Endothelial cell (in vitro differentiated cells): ENCODE measurements at regions not wholly inside any gene's neighbourhood (a gene's known extent, or its start where the extent isn't known, plus 50 kb on each side); places are given as distances from the start of the nearest gene placed in this dataset.

Source experiments
- DNase-seq: peaks from one replicate; pipeline ENCODE4 v3.0.0; 2021; ENCODE audit warnings: low spot score
- H3K27ac Mint-ChIP-seq: one replicate; pipeline ENCODE4 v1.8.0; 2021; ENCODE audit warnings: mixed read lengths, inconsistent platforms; ENCODE audit not compliant: unreplicated experiment
- H3K27me3 Mint-ChIP-seq: one replicate; pipeline ENCODE4 v1.8.0; 2021; ENCODE audit warnings: mild to moderate bottlenecking, moderate library complexity, mixed read lengths, inconsistent platforms; ENCODE audit not compliant: unreplicated experiment
- H3K36me3 Mint-ChIP-seq: one replicate; pipeline ENCODE4 v1.8.0; 2021; ENCODE audit warnings: mild to moderate bottlenecking, low read depth, mixed read lengths, inconsistent platforms; ENCODE audit not compliant: unreplicated experiment
- H3K4me1 Mint-ChIP-seq: one replicate; pipeline ENCODE4 v1.8.0; 2021; ENCODE audit warnings: mild to moderate bottlenecking, mixed read lengths, inconsistent platforms; ENCODE audit not compliant: unreplicated experiment
- H3K4me3 Mint-ChIP-seq: one replicate; pipeline ENCODE4 v1.8.0; 2021; ENCODE audit warnings: mild to moderate bottlenecking, mixed read lengths, inconsistent platforms; ENCODE audit not compliant: unreplicated experiment
- H3K9me3 Mint-ChIP-seq: one replicate; pipeline ENCODE4 v1.8.0; 2021; ENCODE audit warnings: mixed read lengths, inconsistent platforms; ENCODE audit not compliant: unreplicated experiment
- TF ChIP-seq, protein P1 (sequence below): fragments of 200-600 bp; sonication (generic); IDR thresholded peaks from one replicate; pipeline ENCODE4 v1.5.0; 2021; ENCODE audit warnings: antibody characterized with exemption; ENCODE audit not compliant: unreplicated experiment

DNA sequence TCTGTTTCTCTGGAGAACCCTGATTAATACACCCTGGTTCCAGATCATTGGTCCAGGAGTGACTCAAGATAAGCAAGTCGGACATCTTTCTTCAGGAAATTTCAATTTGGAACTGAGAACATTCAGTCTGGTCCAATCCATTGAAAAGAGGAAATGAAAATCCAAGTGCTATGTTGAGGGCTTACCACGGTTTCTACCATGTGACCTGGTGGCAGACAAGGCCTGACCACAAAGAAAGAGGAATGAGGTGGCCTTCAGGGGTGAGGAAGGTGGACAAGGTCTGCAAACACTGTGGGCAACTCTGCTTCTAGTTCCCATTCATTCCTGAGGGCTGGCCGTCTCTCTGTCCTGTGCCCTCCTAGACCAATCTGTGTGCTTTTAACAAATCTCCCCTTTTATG, 149.2 kb upstream of the GHITM start:
- peaks cover 1% of the 10 kb centered on the region for H3K27me3 Mint-ChIP-seq

DNA sequence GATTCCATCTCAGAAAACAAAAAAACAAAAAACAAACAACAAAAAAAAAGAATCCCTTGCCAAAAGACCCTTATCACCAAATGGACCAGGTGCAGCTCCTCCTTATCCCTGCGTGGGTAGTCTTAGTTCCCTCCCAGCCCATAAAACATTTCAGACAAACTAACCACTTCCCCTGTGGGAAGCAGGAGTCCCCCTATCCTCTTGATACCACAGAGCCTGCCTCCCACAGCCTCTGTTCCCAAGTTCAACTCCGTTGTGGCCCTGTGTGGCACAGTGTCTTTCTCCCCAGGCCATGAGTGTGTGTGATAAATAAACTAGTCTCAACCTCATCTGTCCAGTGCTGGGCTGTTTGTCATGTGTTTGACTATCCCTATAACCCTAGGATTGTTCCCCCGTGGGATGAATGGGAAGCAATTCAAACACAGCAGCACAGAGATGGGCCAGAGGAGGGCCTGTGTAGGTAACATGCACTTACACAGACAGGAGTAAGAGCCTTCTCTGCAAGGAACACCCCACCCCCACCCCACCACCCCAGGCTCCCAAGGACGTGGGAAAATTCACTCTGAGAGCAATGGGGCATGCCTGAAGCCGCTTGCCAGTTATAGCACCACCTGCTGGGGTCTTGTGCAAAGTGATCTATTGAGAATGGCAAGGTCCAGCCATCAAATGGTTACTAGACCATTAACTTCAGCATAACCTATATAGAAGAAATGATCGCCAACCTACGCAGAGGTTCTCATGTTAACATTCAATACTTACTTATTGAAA, 147.1 kb upstream of the GHITM start:
- H3K36me3 Mint-ChIP-seq = no peaks in the 10 kb centered on the region
- peaks cover 3% of the 10 kb centered on the region for H3K4me1 Mint-ChIP-seq
- H3K4me3 Mint-ChIP-seq = no peak overlapping the region
- peaks cover 1% of the 10 kb centered on the region for H3K27me3 Mint-ChIP-seq
- no peak overlapping the region for H3K27ac Mint-ChIP-seq
- TF ChIP-seq, protein P1, sequence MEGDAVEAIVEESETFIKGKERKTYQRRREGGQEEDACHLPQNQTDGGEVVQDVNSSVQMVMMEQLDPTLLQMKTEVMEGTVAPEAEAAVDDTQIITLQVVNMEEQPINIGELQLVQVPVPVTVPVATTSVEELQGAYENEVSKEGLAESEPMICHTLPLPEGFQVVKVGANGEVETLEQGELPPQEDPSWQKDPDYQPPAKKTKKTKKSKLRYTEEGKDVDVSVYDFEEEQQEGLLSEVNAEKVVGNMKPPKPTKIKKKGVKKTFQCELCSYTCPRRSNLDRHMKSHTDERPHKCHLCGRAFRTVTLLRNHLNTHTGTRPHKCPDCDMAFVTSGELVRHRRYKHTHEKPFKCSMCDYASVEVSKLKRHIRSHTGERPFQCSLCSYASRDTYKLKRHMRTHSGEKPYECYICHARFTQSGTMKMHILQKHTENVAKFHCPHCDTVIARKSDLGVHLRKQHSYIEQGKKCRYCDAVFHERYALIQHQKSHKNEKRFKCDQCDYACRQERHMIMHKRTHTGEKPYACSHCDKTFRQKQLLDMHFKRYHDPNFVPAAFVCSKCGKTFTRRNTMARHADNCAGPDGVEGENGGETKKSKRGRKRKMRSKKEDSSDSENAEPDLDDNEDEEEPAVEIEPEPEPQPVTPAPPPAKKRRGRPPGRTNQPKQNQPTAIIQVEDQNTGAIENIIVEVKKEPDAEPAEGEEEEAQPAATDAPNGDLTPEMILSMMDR = peak; percentile 17
- no peaks in the 10 kb centered on the region for H3K9me3 Mint-ChIP-seq
- DNase-seq = peak; percentile 64

More for the DNA sequence above, 149.2 kb upstream of the GHITM start:
- Mint-ChIP-seq H3K9me3 (no peaks in the 10 kb centered on the region), H3K4me1 (no peaks in the 10 kb centered on the region), H3K4me3 (no peak overlapping the region), H3K36me3 (no peaks in the 10 kb centered on the region), H3K27ac (no peak overlapping the region)
- no peak for DNase-seq
- TF ChIP-seq, protein P1 = no peak

- H3K27ac Mint-ChIP-seq = no peak overlapping the region
- no peaks in the 10 kb centered on the region for H3K9me3 Mint-ChIP-seq
- H3K4me1 Mint-ChIP-seq = peaks cover 3% of the 10 kb centered on the region
- TF ChIP-seq, protein P1 = no peak
- H3K36me3 Mint-ChIP-seq = no peaks in the 10 kb centered on the region
- no peak overlapping the region for H3K4me3 Mint-ChIP-seq
- H3K27me3 Mint-ChIP-seq = no peaks in the 10 kb centered on the region
- DNase-seq = no peak
These were observed 145.0 kb upstream of the GHITM start for GRCh38 chr10:83994325-83994724.

GRCh38 chr10:83995738-83996331, 143.5 kb upstream of the GHITM start:
- DNase-seq = no peak
- TF ChIP-seq, protein P1 = no peak
- no peaks in the 10 kb centered on the region for H3K27me3 Mint-ChIP-seq
- H3K9me3 Mint-ChIP-seq = no peaks in the 10 kb centered on the region
- no peak overlapping the region for H3K27ac Mint-ChIP-seq
- no peaks in the 10 kb centered on the region for H3K36me3 Mint-ChIP-seq
- no peak overlapping the region for H3K4me3 Mint-ChIP-seq
- H3K4me1 Mint-ChIP-seq = peaks cover 3% of the 10 kb centered on the region

DNA sequence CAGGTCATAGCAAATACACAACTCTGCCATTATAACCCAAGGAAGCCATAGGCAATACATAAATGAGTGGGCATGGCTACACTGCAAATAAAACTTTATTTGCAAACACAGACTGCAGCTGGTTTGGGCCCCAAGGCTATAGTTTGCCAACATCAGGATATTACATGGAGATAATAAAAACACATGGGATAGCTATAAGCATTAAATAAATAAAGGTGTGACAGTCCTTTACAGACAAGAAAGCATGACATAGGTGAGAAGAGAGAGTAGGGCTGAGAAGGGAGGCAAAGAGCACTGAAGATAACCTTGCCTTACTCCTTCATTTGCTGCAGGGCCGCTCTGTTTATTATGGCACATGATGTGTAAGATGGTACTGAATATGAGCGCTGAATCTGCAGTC, 135.1 kb upstream of the GHITM start:
- Mint-ChIP-seq H3K27me3 (no peaks in the 10 kb centered on the region), H3K4me1 (no peaks in the 10 kb centered on the region), H3K4me3 (no peak overlapping the region), H3K27ac (no peak overlapping the region), H3K36me3 (no peaks in the 10 kb centered on the region), H3K9me3 (no peaks in the 10 kb centered on the region)
- TF ChIP-seq, protein P1 = no peak
- DNase-seq = no peak
